ENCODE measurements at regions not wholly inside any gene's neighbourhood (a gene's known extent, or its start where the extent isn't known, plus 50 kb on each side); places are given as distances from the start of the nearest gene placed in this dataset.
"Not testable (repeated sequence)": the region's sequence is repeated elsewhere in the genome, so short reads cannot be mapped to it uniquely, and the experiment has no call there.

GRCh38 chr5:123976379-123977033 is 464.5 kb downstream of the CSNK1G3 start:
- DNase-seq: no peak

DNA sequence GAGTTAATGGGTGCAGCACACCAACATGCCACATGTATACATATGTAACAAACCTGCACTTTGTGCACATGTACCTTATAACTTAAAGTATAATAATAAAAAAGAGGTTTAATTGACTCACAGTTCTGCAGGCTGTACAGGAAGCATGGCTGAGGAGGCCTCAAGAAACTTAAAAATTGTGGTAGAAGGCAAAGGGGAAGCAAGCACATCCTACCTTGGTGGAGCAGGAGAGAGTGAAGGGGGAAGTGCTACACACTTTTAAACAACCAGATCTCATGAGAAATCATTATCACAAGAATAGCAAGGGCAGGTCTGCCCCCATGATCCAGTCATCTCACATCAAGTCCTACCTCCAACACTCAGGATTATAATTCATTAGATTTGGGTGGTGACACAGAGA is 463.5 kb downstream of the CSNK1G3 start:
- DNase-seq: not testable (repeated sequence)

GRCh38 chr5:123966781-123967180 is 454.8 kb downstream of the CSNK1G3 start:
- DNase-seq: no peak

GRCh38 chr5:123965626-123966025 is 453.6 kb downstream of the CSNK1G3 start:
- no peak for DNase-seq

DNA sequence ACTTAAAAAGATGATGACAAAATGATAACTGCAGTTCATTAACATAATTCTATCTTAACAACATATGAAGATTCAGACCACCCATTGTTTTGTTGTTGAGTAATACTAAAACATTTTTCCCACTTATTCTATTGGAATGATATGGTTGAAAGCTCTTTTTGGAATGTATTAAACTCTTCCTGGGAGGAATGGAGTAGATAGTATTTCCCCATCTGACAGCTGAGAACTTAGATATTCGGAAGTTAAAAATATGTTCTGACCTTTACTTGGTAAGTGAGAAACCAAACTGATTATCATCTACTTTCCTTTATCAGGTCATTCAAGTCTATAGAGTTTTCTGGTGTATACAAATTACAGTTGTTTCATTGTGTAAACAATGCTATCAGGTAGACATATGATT is 452.9 kb downstream of the CSNK1G3 start:
- no peak for DNase-seq

DNA sequence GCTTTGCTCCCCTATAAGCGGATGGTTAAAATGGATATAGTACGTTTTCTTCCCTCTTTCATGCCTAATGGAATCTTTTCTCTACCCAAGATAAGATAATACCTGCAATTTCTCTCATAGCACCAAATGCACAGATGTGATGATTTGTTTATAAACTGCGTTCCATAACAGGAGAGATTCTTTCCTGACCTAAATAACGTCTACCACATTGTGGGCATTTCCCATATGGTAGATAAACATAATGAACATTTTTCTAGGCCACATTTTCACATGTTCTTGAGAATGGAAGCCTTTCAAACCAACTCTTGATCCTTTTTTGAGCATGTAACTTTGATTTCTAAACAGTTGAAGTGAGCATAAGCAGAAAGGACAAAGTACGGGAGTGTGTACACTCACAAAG is 448.5 kb downstream of the CSNK1G3 start:
- DNase-seq: no peak

DNA sequence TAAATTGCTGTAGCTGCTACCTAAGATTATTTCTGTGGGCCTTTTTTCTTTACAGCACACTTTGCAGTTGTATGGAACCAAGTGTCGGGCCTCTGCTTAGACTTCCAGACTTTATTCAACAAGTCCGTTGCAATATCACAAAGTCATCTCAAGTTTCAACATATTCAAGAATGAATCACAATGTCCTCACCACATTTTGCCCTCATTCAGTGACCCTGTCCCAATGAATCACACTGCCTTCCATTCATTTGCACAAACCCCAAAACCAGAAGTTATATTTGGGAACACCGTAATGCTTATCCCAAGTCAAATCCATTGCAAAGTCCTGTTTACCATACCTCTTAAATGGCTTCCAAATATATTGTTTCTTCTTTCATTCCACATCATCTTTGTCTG is 439.6 kb downstream of the CSNK1G3 start:
- DNase-seq: no peak

- DNase-seq: no peak
Measured at GRCh38 chr5:123950701-123951581, 439.0 kb downstream of the CSNK1G3 start.

GRCh38 chr5:123949807-123950340 is 437.9 kb downstream of the CSNK1G3 start:
- no peak for DNase-seq

GRCh38 chr5:123949043-123949804 is 437.2 kb downstream of the CSNK1G3 start:
- DNase-seq: no peak

- no peak for DNase-seq
Measured at GRCh38 chr5:123947797-123948196, 435.8 kb downstream of the CSNK1G3 start.

- DNase-seq: no peak
Measured at GRCh38 chr5:123945548-123945947, 433.6 kb downstream of the CSNK1G3 start.

- no peak for DNase-seq
Measured at GRCh38 chr5:123943151-123943550, 431.2 kb downstream of the CSNK1G3 start.

GRCh38 chr5:123940416-123940815 is 428.4 kb downstream of the CSNK1G3 start:
- DNase-seq: no peak

GRCh38 chr5:123937230-123937629 is 425.3 kb downstream of the CSNK1G3 start:
- no peak for DNase-seq

DNA sequence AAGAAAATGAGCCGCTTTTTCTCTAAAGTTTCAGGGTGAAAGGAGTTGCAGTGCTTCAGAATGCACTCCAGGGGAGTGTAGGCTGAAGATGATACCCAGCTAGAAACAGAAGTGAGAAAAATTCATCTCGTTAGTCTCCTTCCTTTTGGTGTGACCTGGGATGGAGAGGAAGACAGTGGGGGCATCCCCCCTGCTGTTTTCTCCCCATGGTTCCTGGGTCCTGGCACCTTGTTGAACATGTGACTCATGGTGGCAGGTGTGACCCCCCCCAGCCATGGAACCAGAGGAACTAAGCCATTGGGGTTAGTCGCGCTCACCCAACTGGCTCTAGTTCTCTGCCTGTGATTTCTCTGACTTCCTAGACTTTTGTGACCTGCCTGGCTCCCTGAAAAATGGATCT is 424.6 kb downstream of the CSNK1G3 start:
- no peak for DNase-seq

- DNase-seq: not testable (repeated sequence)
Measured at GRCh38 chr5:123933812-123934211, 421.8 kb downstream of the CSNK1G3 start.

GRCh38 chr5:123929055-123929474 is 417.1 kb downstream of the CSNK1G3 start:
- no peak for DNase-seq

GRCh38 chr5:123928401-123928800 is 416.4 kb downstream of the CSNK1G3 start:
- no peak for DNase-seq

DNA sequence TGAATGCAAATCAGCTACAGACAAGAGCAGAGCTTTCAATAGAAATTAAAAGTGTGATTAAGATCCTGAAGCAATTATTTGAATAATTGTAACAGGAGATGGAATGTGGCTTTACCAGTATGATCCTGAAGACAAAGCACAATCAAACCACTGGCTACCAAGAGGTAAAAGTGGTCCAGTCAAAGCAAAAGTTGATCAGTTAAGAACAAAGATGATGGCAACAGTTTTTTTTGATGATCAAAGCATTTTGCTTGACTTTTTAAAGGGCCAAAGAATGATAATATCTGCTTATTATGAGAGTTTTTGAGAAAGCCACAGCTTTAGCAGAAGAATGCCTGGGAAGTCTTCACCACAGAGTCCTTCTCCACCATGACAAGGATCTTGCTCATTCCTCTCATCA is 409.2 kb downstream of the CSNK1G3 start:
- no peak for DNase-seq

DNA sequence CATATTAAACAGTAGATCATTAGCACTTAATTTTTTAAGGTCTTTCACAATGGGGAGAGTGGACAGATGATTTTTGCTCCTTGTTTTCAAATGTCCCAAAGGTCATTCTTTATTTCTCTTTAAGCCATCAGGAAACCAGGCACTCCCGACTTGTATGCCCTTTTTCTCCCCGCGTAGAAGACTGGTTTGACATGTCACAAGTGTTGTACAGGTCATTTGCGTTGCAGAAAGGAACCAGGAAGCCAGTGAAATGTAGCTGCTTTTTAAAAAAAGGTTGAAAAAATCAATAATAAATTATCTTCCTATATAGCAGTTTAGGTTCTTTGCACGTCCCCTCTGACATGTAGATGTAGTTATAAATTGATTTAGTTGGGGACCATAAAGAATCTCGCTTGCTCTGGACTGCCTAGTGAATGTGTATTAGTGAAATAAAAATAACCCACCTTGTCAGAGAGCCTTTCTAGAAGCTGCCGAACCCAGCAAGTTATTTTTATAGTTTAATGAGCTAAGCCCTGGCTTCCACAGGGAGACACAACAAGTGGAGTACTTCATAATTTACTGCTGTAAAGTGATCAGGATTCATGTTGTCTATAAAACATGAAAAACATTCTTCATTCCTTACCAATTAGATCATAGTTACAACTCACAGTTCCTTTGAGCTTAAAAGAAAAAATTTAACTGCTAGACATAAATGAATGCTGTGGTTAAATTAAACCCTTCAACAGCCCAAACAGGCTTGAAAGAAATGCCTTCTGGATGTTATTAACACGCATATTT is 404.6 kb downstream of the CSNK1G3 start:
- no peak for DNase-seq

GRCh38 chr5:123914333-123914732 is 402.4 kb downstream of the CSNK1G3 start:
- no peak for DNase-seq

GRCh38 chr5:123907349-123907748 is 395.4 kb downstream of the CSNK1G3 start:
- no peak for DNase-seq
